Parathyroid adenoma (tissue), 2 donors: ENCODE measurements at regions not wholly inside any gene's neighbourhood (a gene's known extent, or its start where the extent isn't known, plus 50 kb on each side); places are given as distances from the start of the nearest gene placed in this dataset.

ENCODE experiments used
- H2AFZ ChIP-seq: fragments of 300-600 bp; sonication (generic); one replicate; pipeline ENCODE4 v1.7.0; 2017; ENCODE audit warnings: antibody characterized with exemption, mild to moderate bottlenecking
- H3K27ac ChIP-seq: fragments of 300-600 bp; sonication (generic); one replicate; pipeline ENCODE4 v1.7.0; 2017
- H3K27me3 ChIP-seq: fragments of 300-600 bp; sonication (generic); one replicate; pipeline ENCODE4 v1.7.0; 2017; ENCODE audit warnings: low read length; ENCODE audit not compliant: control insufficient read depth, insufficient read depth
- H3K36me3 ChIP-seq: fragments of 300-600 bp; sonication (generic); one replicate; pipeline ENCODE4 v1.7.0; 2017; ENCODE audit warnings: low read length; ENCODE audit not compliant: control insufficient read depth, insufficient read depth
- H3K4me1 ChIP-seq: fragments of 300-600 bp; sonication (generic); one replicate; pipeline ENCODE4 v1.7.0; 2017; ENCODE audit warnings: control low read depth
- H3K4me2 ChIP-seq: fragments of 300-600 bp; sonication (generic); one replicate; pipeline ENCODE4 v1.7.0; 2017; ENCODE audit warnings: low read length
- H3K4me3 ChIP-seq: fragments of 300-600 bp; sonication (generic); one replicate; pipeline ENCODE4 v1.7.0; 2017; ENCODE audit warnings: low read depth, low read length
- H3K79me2 ChIP-seq: fragments of 300-600 bp; sonication (generic); one replicate; pipeline ENCODE4 v1.7.0; 2017; ENCODE audit warnings: control low read depth
- H3K9ac ChIP-seq: fragments of 300-600 bp; sonication (generic); one replicate; pipeline ENCODE4 v1.7.0; 2017; ENCODE audit warnings: mild to moderate bottlenecking
- H3K9me3 ChIP-seq: fragments of 300-600 bp; sonication (generic); one replicate; pipeline ENCODE4 v1.7.0; 2017; ENCODE audit warnings: low read length; ENCODE audit not compliant: control insufficient read depth
- CTCF ChIP-seq: fragments of 300-600 bp; sonication (generic); IDR thresholded peaks from one replicate; pipeline ENCODE4 v1.7.0; 2017; ENCODE audit warnings: antibody characterized with exemption, mild to moderate bottlenecking
- donor health status: primary hyperparathyroidism.

DNA sequence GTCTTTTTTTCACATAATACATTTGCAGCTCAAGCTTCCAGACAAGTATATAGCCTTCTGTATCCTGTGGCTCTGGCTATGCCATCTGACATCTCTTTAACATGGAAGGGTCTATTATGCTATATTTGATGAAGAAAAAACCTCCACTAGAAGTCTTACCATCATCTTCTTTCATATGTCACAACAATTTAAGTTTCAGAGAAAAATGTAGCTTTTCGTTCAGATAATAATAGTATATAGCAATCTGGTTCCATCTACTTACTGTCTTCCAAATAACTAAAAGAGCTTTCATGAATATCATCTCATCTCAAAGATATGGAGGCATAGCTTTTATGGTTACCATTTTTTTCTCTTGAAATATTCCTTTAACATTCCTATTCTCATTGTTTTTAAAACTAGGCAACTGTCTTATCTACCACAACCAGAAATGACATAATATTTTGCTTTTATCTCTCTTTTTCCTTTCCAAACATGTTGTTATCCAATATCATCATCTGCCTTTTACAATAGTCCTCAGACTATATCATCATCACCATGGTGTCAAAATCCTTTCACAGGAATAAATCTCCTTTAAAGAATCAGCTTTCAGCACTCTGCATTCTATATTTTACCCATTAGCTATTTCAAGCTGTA, 1005.1 kb downstream of the PDHA2 start:
- Histone ChIP-seq H3K27me3 (no peaks in the 10 kb centered on the region), H3K9me3 (no peaks in the 10 kb centered on the region), H3K27ac (no peak overlapping the region), H3K9ac (no peak overlapping the region), H3K4me3 (no peak overlapping the region), H3K4me1 (no peaks in the 10 kb centered on the region), H3K79me2 (no peaks in the 10 kb centered on the region), H2AFZ (no peak overlapping the region), H3K36me3 (no peaks in the 10 kb centered on the region), H3K4me2 (no peak overlapping the region)
- TF ChIP-seq CTCF, result no peak

- Histone ChIP-seq H3K9me3 (no peaks in the 10 kb centered on the region), H3K9ac (no peak overlapping the region), H3K27me3 (no peaks in the 10 kb centered on the region), H3K4me3 (no peak overlapping the region), H3K4me2 (no peak overlapping the region), H3K4me1 (no peaks in the 10 kb centered on the region), H3K36me3 (no peaks in the 10 kb centered on the region), H3K27ac (no peak overlapping the region), H3K79me2 (no peaks in the 10 kb centered on the region), H2AFZ (no peak overlapping the region)
- TF ChIP-seq CTCF, result no peak
Measured at GRCh38 chr4:96845819-96846218, 1005.9 kb downstream of the PDHA2 start.

DNA sequence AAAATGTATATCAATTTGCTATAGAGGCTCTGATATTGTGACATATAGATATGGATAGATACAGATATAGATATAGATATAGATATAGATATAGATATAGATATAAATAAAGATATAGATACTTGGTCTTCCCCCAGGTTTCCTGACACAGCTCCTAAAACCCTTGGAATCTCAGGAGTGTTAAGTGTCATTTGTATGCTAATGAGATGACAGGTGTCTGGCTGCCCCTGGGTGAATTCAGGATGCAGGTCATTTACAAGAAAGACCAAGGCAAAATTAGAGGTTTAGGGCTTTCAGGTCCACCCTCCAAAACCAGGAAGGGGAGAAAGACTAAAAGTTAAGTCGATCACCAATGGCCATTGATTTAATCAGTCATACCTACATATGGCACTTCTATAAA, 1034.8 kb downstream of the PDHA2 start:
- no peaks in the 10 kb centered on the region for H3K79me2 ChIP-seq
- no peaks in the 10 kb centered on the region for H3K4me1 ChIP-seq
- no peaks in the 10 kb centered on the region for H3K27me3 ChIP-seq
- no peak overlapping the region for H3K27ac ChIP-seq
- no peak overlapping the region for H2AFZ ChIP-seq
- no peak for TF ChIP-seq CTCF
- H3K9ac ChIP-seq, result no peak overlapping the region
- H3K4me2 ChIP-seq, result no peak overlapping the region
- no peak overlapping the region for H3K4me3 ChIP-seq
- no peaks in the 10 kb centered on the region for H3K9me3 ChIP-seq
- no peaks in the 10 kb centered on the region for H3K36me3 ChIP-seq

- Histone ChIP-seq H3K36me3 (no peaks in the 10 kb centered on the region), H3K79me2 (no peaks in the 10 kb centered on the region), H3K27me3 (no peaks in the 10 kb centered on the region), H3K4me2 (no peak overlapping the region), H3K27ac (no peak overlapping the region), H3K9ac (no peak overlapping the region), H3K9me3 (no peaks in the 10 kb centered on the region), H3K4me1 (no peaks in the 10 kb centered on the region), H2AFZ (no peak overlapping the region), H3K4me3 (no peak overlapping the region)
- TF ChIP-seq CTCF, result no peak
Measured at GRCh38 chr4:96879527-96879926, 1039.6 kb downstream of the PDHA2 start.

GRCh38 chr4:96887857-96888256, 1048.0 kb downstream of the PDHA2 start:
- no peak for TF ChIP-seq CTCF
- Histone ChIP-seq H3K27ac (no peak overlapping the region), H3K79me2 (no peaks in the 10 kb centered on the region), H3K4me2 (no peak overlapping the region), H2AFZ (no peak overlapping the region), H3K9ac (no peak overlapping the region), H3K27me3 (no peaks in the 10 kb centered on the region), H3K4me3 (no peak overlapping the region), H3K36me3 (no peaks in the 10 kb centered on the region), H3K9me3 (no peaks in the 10 kb centered on the region), H3K4me1 (no peaks in the 10 kb centered on the region)
